Mesothelial cell of epicardium (in vitro differentiated cells): ENCODE measurements at regions not wholly inside any gene's neighbourhood (a gene's known extent, or its start where the extent isn't known, plus 50 kb on each side); places are given as distances from the start of the nearest gene placed in this dataset.

Experiments used
- DNase-seq, 2 experiments: peaks; one replicate each; pipeline ENCODE4 v3.0.0; 2021; ENCODE audit warnings: low spot score in 2 of 2; ENCODE audit not compliant: unreplicated experiment in 2 of 2
- H3K27ac Mint-ChIP-seq: 2 replicates; pipeline ENCODE4 v1.8.0; 2021; ENCODE audit warnings: mixed read lengths
- H3K27me3 Mint-ChIP-seq: 2 replicates; pipeline ENCODE4 v1.8.0; 2021; ENCODE audit warnings: low read depth, mixed read lengths
- H3K36me3 Mint-ChIP-seq: 2 replicates; pipeline ENCODE4 v1.8.0; 2021; ENCODE audit warnings: mixed read lengths
- H3K4me1 Mint-ChIP-seq: 2 replicates; pipeline ENCODE4 v1.8.0; 2021; ENCODE audit warnings: mixed read lengths
- H3K4me3 Mint-ChIP-seq: 2 replicates; pipeline ENCODE4 v1.8.0; 2021; ENCODE audit warnings: mild to moderate bottlenecking, moderate library complexity, mixed read lengths
- H3K9me3 Mint-ChIP-seq: 2 replicates; pipeline ENCODE4 v1.8.0; 2021; ENCODE audit warnings: mixed read lengths
- TF ChIP-seq, protein P1 (sequence below): fragments of 200-600 bp; sonication (generic); IDR thresholded peaks from one replicate; pipeline ENCODE4 v1.5.0; 2021; ENCODE audit warnings: antibody characterized with exemption; ENCODE audit not compliant: unreplicated experiment

GRCh38 chr13:109485136-109485794 lies 301.1 kb downstream of the IRS2 start:
- no peaks in the 10 kb centered on the region for H3K36me3 Mint-ChIP-seq

GRCh38 chr13:109483284-109483683 lies 303.1 kb downstream of the IRS2 start:
- Mint-ChIP-seq H3K36me3 (no peaks in the 10 kb centered on the region), H3K27me3 (no peaks in the 10 kb centered on the region), H3K4me3 (no peak overlapping the region), H3K9me3 (peaks cover 9% of the 10 kb centered on the region), H3K27ac (no peak overlapping the region), H3K4me1 (peaks cover 3% of the 10 kb centered on the region)
- TF ChIP-seq, protein P1, sequence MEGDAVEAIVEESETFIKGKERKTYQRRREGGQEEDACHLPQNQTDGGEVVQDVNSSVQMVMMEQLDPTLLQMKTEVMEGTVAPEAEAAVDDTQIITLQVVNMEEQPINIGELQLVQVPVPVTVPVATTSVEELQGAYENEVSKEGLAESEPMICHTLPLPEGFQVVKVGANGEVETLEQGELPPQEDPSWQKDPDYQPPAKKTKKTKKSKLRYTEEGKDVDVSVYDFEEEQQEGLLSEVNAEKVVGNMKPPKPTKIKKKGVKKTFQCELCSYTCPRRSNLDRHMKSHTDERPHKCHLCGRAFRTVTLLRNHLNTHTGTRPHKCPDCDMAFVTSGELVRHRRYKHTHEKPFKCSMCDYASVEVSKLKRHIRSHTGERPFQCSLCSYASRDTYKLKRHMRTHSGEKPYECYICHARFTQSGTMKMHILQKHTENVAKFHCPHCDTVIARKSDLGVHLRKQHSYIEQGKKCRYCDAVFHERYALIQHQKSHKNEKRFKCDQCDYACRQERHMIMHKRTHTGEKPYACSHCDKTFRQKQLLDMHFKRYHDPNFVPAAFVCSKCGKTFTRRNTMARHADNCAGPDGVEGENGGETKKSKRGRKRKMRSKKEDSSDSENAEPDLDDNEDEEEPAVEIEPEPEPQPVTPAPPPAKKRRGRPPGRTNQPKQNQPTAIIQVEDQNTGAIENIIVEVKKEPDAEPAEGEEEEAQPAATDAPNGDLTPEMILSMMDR = no peak
- DNase-seq = no peak

More at GRCh38 chr13:109485136-109485794, 301.1 kb downstream of the IRS2 start:
- DNase-seq = no peak
- H3K27ac Mint-ChIP-seq = no peak overlapping the region
- no peaks in the 10 kb centered on the region for H3K27me3 Mint-ChIP-seq
- peaks cover 3% of the 10 kb centered on the region for H3K4me1 Mint-ChIP-seq
- TF ChIP-seq, protein P1 = no peak
- peaks cover 17% of the 10 kb centered on the region for H3K9me3 Mint-ChIP-seq
- no peak overlapping the region for H3K4me3 Mint-ChIP-seq

- no peak for DNase-seq
- Mint-ChIP-seq H3K9me3 (no peaks in the 10 kb centered on the region), H3K4me1 (peaks cover 3% of the 10 kb centered on the region), H3K36me3 (no peaks in the 10 kb centered on the region), H3K27me3 (no peaks in the 10 kb centered on the region), H3K4me3 (no peak overlapping the region), H3K27ac (no peak overlapping the region)
- TF ChIP-seq, protein P1 = no peak
Measured at GRCh38 chr13:109481040-109481439, 305.3 kb downstream of the IRS2 start.

- Mint-ChIP-seq H3K27ac (no peak overlapping the region), H3K9me3 (no peaks in the 10 kb centered on the region), H3K4me3 (no peak overlapping the region), H3K36me3 (no peaks in the 10 kb centered on the region), H3K27me3 (no peaks in the 10 kb centered on the region), H3K4me1 (peaks cover 3% of the 10 kb centered on the region)
- no peak for DNase-seq
- TF ChIP-seq, protein P1 = no peak
Measured at GRCh38 chr13:109480011-109480955, 306.1 kb downstream of the IRS2 start.

DNA sequence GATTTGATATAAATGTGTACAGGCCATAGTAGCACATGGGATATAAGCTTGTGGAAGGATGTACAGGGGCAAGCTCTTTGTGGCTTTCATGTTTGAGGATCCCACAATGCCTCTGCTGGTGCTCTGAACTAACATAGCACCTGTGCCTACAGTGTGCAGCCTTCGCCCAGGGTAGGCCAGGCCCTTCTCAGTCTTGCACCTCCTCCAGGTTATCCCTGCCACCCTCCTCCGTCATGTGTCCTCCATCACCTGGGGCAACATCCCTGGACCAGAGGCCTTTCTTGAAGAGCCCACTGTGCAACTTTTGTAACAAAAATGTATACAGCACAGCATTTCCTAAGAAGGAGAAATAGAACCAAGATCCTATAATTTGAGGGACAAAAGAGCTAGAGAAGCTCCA lies 306.8 kb downstream of the IRS2 start:
- H3K27ac Mint-ChIP-seq = no peak overlapping the region
- TF ChIP-seq, protein P1 = no peak
- H3K36me3 Mint-ChIP-seq = no peaks in the 10 kb centered on the region
- no peak for DNase-seq
- H3K4me3 Mint-ChIP-seq = no peak overlapping the region
- H3K9me3 Mint-ChIP-seq = no peaks in the 10 kb centered on the region
- no peaks in the 10 kb centered on the region for H3K27me3 Mint-ChIP-seq
- peaks cover 3% of the 10 kb centered on the region for H3K4me1 Mint-ChIP-seq
